GM12878 (cell line): ENCODE measurements at regions not wholly inside any gene's neighbourhood (a gene's known extent, or its start where the extent isn't known, plus 50 kb on each side); places are given as distances from the start of the nearest gene placed in this dataset.

Experiments used
- ATAC-seq: fragments of 200-7000 bp; cut with Tn5 transposase; 3 replicates; pipeline ENCODE4 v1.9.1; 2020; ENCODE audit warnings: mild to moderate bottlenecking, moderate library complexity
- BruUV-seq: library from RNA; stranded (reverse); fragments of 400-500 nt; replicated peaks from 2 replicates; lab custom pipeline; 2021; lab: Mats Ljungman, UMichigan
- CTCF ChIA-PET: fragments of 300-600 bp; sonication (Branson Sonifier 250); formaldehyde crosslinking; extraction: SDS; loops from one replicate; lab custom pipeline; 2021; ENCODE audit warnings: inconsistent platforms; lab: Yijun Ruan, JAX
- POLR2A ChIA-PET: fragments of 350-600 bp; formaldehyde crosslinking; extraction: SDS; loops from one replicate; lab custom pipeline; 2021; ENCODE audit warnings: inconsistent platforms; lab: Charles Lee
- RAD21 ChIA-PET: fragments of 300-600 bp; sonication (Branson Sonifier 250); formaldehyde crosslinking; loops from one replicate; lab custom pipeline; 2023; ENCODE audit warnings: antibody characterized with exemption; ENCODE audit not compliant: unreplicated experiment; lab: Charles Lee
- SMC1A ChIA-PET: fragments of 300-600 bp; sonication (Branson Sonifier 250); formaldehyde crosslinking; loops from one replicate; lab custom pipeline; 2023; ENCODE audit not compliant: unreplicated experiment, uncharacterized antibody; lab: Charles Lee
- DNase-seq: peaks from one replicate; pipeline ENCODE4 v3.0.0-alpha.2; 2011; ENCODE audit warnings: low read depth, low spot score
- FAIRE-seq: peaks from 3 replicates; lab custom pipeline; 2011; peaks lifted over from hg19 to GRCh38; lab: Jason Lieb, UNC
- H2AFZ ChIP-seq: 2 replicates; pipeline ENCODE4 v1.6.0; 2011; ENCODE audit warnings: low read depth, low read length, control low read depth; ENCODE audit not compliant: control insufficient read depth
- H3K27ac ChIP-seq: 2 replicates; pipeline ENCODE4 v1.5.1; 2011; ENCODE audit warnings: control low read depth; ENCODE audit not compliant: control insufficient read depth, insufficient read depth
- H3K27me3 ChIP-seq, 2 experiments: replicated peaks in 1 of 2; 2 replicates each; pipeline versions ENCODE4 v1.6.0 to v1.6.1; 2011; ENCODE audit warnings: low read length in 1 of 2; ENCODE audit not compliant: control insufficient read depth in 2 of 2, insufficient read depth in 2 of 2
- H3K36me3 ChIP-seq, 2 experiments: 2 replicates each; pipeline ENCODE4 v1.5.1; 2011; ENCODE audit warnings: low read length in 1 of 2; ENCODE audit not compliant: control insufficient read depth in 2 of 2, insufficient read depth in 2 of 2
- H3K4me1 ChIP-seq: 2 replicates; pipeline ENCODE4 v1.6.1; 2011; ENCODE audit warnings: mild to moderate bottlenecking, low read length, moderate library complexity, mixed read lengths; ENCODE audit not compliant: control insufficient read depth, insufficient read depth
- H3K4me2 ChIP-seq: 2 replicates; pipeline ENCODE4 v1.6.0; 2011; ENCODE audit warnings: control low read depth; ENCODE audit not compliant: control insufficient read depth, insufficient read depth
- H3K4me3 ChIP-seq: fragments of 200-600 bp; sonication (generic); 2 replicates; pipeline ENCODE4 v1.5.1; 2016
- H3K79me2 ChIP-seq: 2 replicates; pipeline ENCODE4 v1.6.0; 2011; ENCODE audit warnings: low read length; ENCODE audit not compliant: control insufficient read depth, insufficient read depth
- H3K9ac ChIP-seq: 2 replicates; pipeline ENCODE4 v1.8.0; 2011; ENCODE audit warnings: low read length, control low read depth, mixed read lengths; ENCODE audit not compliant: control insufficient read depth, insufficient read depth
- H3K9me3 ChIP-seq: replicated peaks from 3 replicates; pipeline ENCODE4 v1.5.1; 2011; ENCODE audit warnings: mild to moderate bottlenecking, low read length; ENCODE audit not compliant: control insufficient read depth, insufficient read depth
- H4K20me1 ChIP-seq: 2 replicates; pipeline ENCODE4 v1.6.0; 2011; ENCODE audit not compliant: control insufficient read depth, insufficient read depth
- JUNB ChIP-seq: IDR thresholded peaks from 2 replicates; pipeline ENCODE4 v1.6.1; 2016; ENCODE audit warnings: antibody characterized with exemption, mild to moderate bottlenecking
- KAT2A ChIP-seq: conservative IDR thresholded peaks from 2 replicates; pipeline ENCODE4 v1.6.1; 2011; ENCODE audit warnings: low read depth, low read length; ENCODE audit not compliant: control insufficient read depth
- NFYB ChIP-seq: IDR thresholded peaks from 2 replicates; pipeline ENCODE4 v1.6.1; 2011; ENCODE audit warnings: low read depth, mild to moderate bottlenecking, low read length, improper control_type of control experiment, moderate library complexity; ENCODE audit not compliant: insufficient read depth
- PKNOX1 ChIP-seq: fragments of 450-650 bp; IDR thresholded peaks from 2 replicates; pipeline ENCODE4 v1.6.1; 2016; ENCODE audit warnings: mild to moderate bottlenecking
- POLR2AphosphoS5 ChIP-seq: IDR thresholded peaks from 2 replicates; pipeline ENCODE4 v1.6.1; 2011; ENCODE audit warnings: mild to moderate bottlenecking, low read length, inconsistent platforms
- RAD21 ChIP-seq: IDR thresholded peaks from 2 replicates; pipeline ENCODE4 v1.6.1; 2011; ENCODE audit warnings: mild to moderate bottlenecking, low read depth, low read length, moderate library complexity; ENCODE audit not compliant: insufficient read depth
- SPI1 ChIP-seq: IDR thresholded peaks from 2 replicates; pipeline ENCODE4 v1.6.1; 2011; ENCODE audit warnings: low read depth, mild to moderate bottlenecking, low read length, moderate library complexity, borderline replicate concordance; ENCODE audit not compliant: insufficient read depth
- YY1 ChIP-seq: IDR thresholded peaks from 2 replicates; pipeline ENCODE4 v1.6.1; 2011; ENCODE audit warnings: low read depth, mild to moderate bottlenecking, low read length
- ZBTB4 ChIP-seq: fragments of 450-650 bp; formaldehyde crosslinking; IDR thresholded peaks from 2 replicates; pipeline ENCODE4 v1.4.0; 2022; ENCODE audit warnings: mild to moderate bottlenecking, moderate library complexity
- ZNF622 ChIP-seq: fragments of 450-650 bp; IDR thresholded peaks from 2 replicates; pipeline ENCODE4 v1.6.1; 2017; ENCODE audit warnings: mild to moderate bottlenecking, inconsistent platforms
- WGBS: methylation state at CpG from one replicate; pipeline ENCODE4 v1.1.6; 2016; ENCODE audit warnings: low lambda C conversion rate; ENCODE audit not compliant: insufficient replicate concordance, insufficient coverage; ENCODE audit errors: missing lambda C conversion rate; 5-methylcytosine and 5-hydroxymethylcytosine counted together
- in situ Hi-C: fragments of 300-500 bp; cut with MboI; formaldehyde crosslinking; loops from 9 replicates; pipeline ENCODE4 v1.14.3; 2018; ENCODE audit warnings: mixed read lengths
- intact Hi-C: fragments of 100-400 bp; cut with micrococcal nuclease; formaldehyde crosslinking; loops from one replicate; pipeline ENCODE4 v1.14.2; 2022; ENCODE audit not compliant: unreplicated experiment
- TF ChIP-seq, protein P1 (sequence below): IDR thresholded peaks from 2 replicates; pipeline ENCODE4 v1.6.1; 2011; ENCODE audit warnings: low read depth, low read length, improper control_type of control experiment, borderline replicate concordance
- TF ChIP-seq, protein P2 (sequence below): IDR thresholded peaks from 2 replicates; pipeline ENCODE4 v1.6.1; 2012; ENCODE audit warnings: improper control_type of control experiment, low read depth, low read length; ENCODE audit not compliant: insufficient replicate concordance

DNA sequence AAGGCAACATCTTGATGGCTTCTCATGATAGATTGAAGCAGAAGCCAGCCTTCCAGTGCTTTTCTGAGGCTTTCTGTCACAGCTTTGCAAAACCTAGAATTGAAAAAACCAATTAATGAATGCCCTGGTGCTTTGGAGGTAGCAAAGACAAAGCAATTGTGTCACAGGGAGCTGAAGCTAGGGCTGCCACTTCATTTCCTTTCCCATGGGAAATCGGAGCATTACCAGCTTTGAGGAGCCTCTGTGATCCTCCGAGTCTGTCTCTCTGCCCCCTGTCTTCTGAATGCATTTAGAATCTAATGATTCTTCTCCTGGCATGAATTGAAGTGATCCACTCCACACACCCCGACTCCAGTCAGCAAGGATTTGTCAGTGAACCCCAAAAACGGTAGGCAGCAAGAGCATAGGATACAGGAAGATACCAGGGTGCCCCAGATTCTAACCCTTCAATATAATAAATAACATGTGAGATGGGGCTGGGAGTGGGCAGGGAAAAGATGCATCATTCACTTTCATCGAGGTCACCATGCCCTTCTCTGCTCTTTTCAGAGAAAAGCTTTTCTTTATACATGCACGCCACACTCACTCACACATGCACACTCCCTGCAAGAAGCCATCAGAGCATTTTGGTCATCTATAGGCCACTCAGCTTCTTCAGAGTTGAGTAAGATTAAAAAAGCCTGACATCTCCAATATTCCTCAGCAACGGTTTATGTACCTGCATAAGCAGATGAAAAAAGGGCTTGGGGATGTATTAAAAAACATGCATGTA lies 247.7 kb upstream of the ZNF462 start:
- no peak for FAIRE-seq
- Histone ChIP-seq H3K4me2 (no peak overlapping the region), H3K9me3 (no peaks in the 10 kb centered on the region), H3K9ac (no peak overlapping the region), H3K36me3 (no peaks in the 10 kb centered on the region), H3K79me2 (no peaks in the 10 kb centered on the region), H3K27me3 (no peaks in the 10 kb centered on the region), H4K20me1 (no peaks in the 10 kb centered on the region), H3K27ac (no peak overlapping the region), H3K4me3 (no peak overlapping the region)
- in situ Hi-C loops (no loop called here), intact Hi-C loops (no loop called here)
- no TSS peak for BruUV-seq
- ChIA-PET SMC1A (interaction anchor here (0.6 to 1.2 kb wide), 4 partner anchors 11 to 297 kb away, joined by 3 read pairs; no protein-coding TSS in a partner anchor), CTCF (interaction anchor here (0.6 to 1.0 kb wide), 2 partner anchors 89 to 253 kb away, joined by 3 read pairs; no protein-coding TSS in a partner anchor), POLR2A (no interaction called here)
- DNase-seq: no peak
- 13% methylated on average over 7 of the region's 7 CpGs for WGBS
- TF ChIP-seq PKNOX1: no peak
- no peak for TF ChIP-seq RAD21
- no peak for TF ChIP-seq ZBTB4 (CRISPR knock-in tag)
- TF ChIP-seq POLR2AphosphoS5: no peak
- TF ChIP-seq SPI1: no peak
- no peak for TF ChIP-seq YY1
- TF ChIP-seq NFYB: no peak
- TF ChIP-seq, protein P1, sequence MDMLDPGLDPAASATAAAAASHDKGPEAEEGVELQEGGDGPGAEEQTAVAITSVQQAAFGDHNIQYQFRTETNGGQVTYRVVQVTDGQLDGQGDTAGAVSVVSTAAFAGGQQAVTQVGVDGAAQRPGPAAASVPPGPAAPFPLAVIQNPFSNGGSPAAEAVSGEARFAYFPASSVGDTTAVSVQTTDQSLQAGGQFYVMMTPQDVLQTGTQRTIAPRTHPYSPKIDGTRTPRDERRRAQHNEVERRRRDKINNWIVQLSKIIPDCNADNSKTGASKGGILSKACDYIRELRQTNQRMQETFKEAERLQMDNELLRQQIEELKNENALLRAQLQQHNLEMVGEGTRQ: no peak
- TF ChIP-seq, protein P2, sequence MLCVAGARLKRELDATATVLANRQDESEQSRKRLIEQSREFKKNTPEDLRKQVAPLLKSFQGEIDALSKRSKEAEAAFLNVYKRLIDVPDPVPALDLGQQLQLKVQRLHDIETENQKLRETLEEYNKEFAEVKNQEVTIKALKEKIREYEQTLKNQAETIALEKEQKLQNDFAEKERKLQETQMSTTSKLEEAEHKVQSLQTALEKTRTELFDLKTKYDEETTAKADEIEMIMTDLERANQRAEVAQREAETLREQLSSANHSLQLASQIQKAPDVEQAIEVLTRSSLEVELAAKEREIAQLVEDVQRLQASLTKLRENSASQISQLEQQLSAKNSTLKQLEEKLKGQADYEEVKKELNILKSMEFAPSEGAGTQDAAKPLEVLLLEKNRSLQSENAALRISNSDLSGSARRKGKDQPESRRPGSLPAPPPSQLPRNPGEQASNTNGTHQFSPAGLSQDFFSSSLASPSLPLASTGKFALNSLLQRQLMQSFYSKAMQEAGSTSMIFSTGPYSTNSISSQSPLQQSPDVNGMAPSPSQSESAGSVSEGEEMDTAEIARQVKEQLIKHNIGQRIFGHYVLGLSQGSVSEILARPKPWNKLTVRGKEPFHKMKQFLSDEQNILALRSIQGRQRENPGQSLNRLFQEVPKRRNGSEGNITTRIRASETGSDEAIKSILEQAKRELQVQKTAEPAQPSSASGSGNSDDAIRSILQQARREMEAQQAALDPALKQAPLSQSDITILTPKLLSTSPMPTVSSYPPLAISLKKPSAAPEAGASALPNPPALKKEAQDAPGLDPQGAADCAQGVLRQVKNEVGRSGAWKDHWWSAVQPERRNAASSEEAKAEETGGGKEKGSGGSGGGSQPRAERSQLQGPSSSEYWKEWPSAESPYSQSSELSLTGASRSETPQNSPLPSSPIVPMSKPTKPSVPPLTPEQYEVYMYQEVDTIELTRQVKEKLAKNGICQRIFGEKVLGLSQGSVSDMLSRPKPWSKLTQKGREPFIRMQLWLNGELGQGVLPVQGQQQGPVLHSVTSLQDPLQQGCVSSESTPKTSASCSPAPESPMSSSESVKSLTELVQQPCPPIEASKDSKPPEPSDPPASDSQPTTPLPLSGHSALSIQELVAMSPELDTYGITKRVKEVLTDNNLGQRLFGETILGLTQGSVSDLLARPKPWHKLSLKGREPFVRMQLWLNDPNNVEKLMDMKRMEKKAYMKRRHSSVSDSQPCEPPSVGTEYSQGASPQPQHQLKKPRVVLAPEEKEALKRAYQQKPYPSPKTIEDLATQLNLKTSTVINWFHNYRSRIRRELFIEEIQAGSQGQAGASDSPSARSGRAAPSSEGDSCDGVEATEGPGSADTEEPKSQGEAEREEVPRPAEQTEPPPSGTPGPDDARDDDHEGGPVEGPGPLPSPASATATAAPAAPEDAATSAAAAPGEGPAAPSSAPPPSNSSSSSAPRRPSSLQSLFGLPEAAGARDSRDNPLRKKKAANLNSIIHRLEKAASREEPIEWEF: no peak
- no peak for TF ChIP-seq JUNB
- no peak for TF ChIP-seq KAT2A
- no peak for TF ChIP-seq ZNF622
- TF ChIP-seq, all 136 proteins: peak for 0
- Histone ChIP-seq H3K4me1 (no peaks in the 10 kb centered on the region), H2AFZ (no peak overlapping the region)
- RAD21 ChIA-PET: interaction anchor here (0.9 to 1.1 kb wide), 2 partner anchors 20 to 112 kb away, joined by 3 read pairs; no protein-coding TSS in a partner anchor
- no peak for ATAC-seq
